ENCODE measurements at regions not wholly inside any gene's neighbourhood (a gene's known extent, or its start where the extent isn't known, plus 50 kb on each side); places are given as distances from the start of the nearest gene placed in this dataset.

GRCh38 chr13:105008604-105009003, 1526.9 kb downstream of the EFNB2 start:
- H3K36me3 ChIP-seq = no peaks in the 10 kb centered on the region
- H3K4me1 ChIP-seq (ENCODE audit: control insufficient read depth in 1 of 2, insufficient read depth in 1 of 2, low read depth in 1 of 2, low read length in 1 of 2) = no peaks in the 10 kb centered on the region
- no peak overlapping the region for H3K4me3 ChIP-seq (ENCODE audit: low read depth in 1 of 2, low read length in 1 of 2)
- no peaks in the 10 kb centered on the region for H3K27me3 ChIP-seq
- TF ChIP-seq CTCF (IDR thresholded peaks at IDR 0.05) = no peak
- no peaks in the 10 kb centered on the region for H3K9me3 ChIP-seq
- H3K27ac ChIP-seq = no peak overlapping the region

- Histone ChIP-seq H3K36me3 (no peaks in the 10 kb centered on the region), H3K4me3 (ENCODE audit: low read depth in 1 of 2, low read length in 1 of 2) (no peak overlapping the region), H3K27me3 (no peaks in the 10 kb centered on the region), H3K27ac (no peak overlapping the region), H3K9me3 (no peaks in the 10 kb centered on the region), H3K4me1 (ENCODE audit: control insufficient read depth in 1 of 2, insufficient read depth in 1 of 2, low read depth in 1 of 2, low read length in 1 of 2) (no peaks in the 10 kb centered on the region)
- no peak for TF ChIP-seq CTCF (IDR thresholded peaks at IDR 0.05)
Observed at GRCh38 chr13:105007166-105007808, 1528.2 kb downstream of the EFNB2 start.

GRCh38 chr13:104996022-104996421, 1539.4 kb downstream of the EFNB2 start:
- no peak for TF ChIP-seq CTCF (IDR thresholded peaks at IDR 0.05)
- no peak overlapping the region for H3K4me3 ChIP-seq (ENCODE audit: low read depth in 1 of 2, low read length in 1 of 2)
- H3K9me3 ChIP-seq = no peaks in the 10 kb centered on the region
- no peaks in the 10 kb centered on the region for H3K27me3 ChIP-seq
- H3K27ac ChIP-seq = no peak overlapping the region
- H3K4me1 ChIP-seq (ENCODE audit: control insufficient read depth in 1 of 2, insufficient read depth in 1 of 2, low read depth in 1 of 2, low read length in 1 of 2) = no peaks in the 10 kb centered on the region
- no peaks in the 10 kb centered on the region for H3K36me3 ChIP-seq

DNA sequence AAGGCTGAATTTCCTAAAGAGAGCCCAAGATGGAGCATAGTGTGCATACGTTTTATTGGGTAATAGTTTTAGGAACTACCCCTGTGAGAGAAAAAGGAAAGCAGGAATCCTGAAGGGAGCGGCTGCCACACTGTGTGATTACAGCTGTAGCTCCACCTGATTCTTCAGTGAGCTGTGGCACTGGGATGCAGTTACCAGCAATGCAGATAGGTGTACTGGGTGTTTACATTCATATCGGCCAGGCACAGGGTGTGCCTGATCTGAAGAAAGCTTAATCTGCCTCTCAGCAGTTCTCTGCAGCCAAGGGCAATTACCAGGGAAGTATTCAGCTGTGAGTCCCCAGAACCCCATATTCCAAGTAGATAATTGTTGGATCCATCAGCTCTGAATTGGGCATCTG, 1541.8 kb downstream of the EFNB2 start:
- Histone ChIP-seq H3K4me3 (ENCODE audit: low read depth in 1 of 2, low read length in 1 of 2) (no peak overlapping the region), H3K36me3 (no peaks in the 10 kb centered on the region), H3K9me3 (no peaks in the 10 kb centered on the region), H3K4me1 (ENCODE audit: control insufficient read depth in 1 of 2, insufficient read depth in 1 of 2, low read depth in 1 of 2, low read length in 1 of 2) (no peaks in the 10 kb centered on the region), H3K27ac (no peak overlapping the region), H3K27me3 (no peaks in the 10 kb centered on the region)
- no peak for TF ChIP-seq CTCF (IDR thresholded peaks at IDR 0.05)

- Histone ChIP-seq H3K4me1 (ENCODE audit: control insufficient read depth in 1 of 2, insufficient read depth in 1 of 2, low read depth in 1 of 2, low read length in 1 of 2) (peaks cover 0 to 7% of the 10 kb centered on the region in 2 experiments), H3K27ac (no peak overlapping the region), H3K4me3 (ENCODE audit: low read depth in 1 of 2, low read length in 1 of 2) (no peak overlapping the region), H3K36me3 (no peaks in the 10 kb centered on the region), H3K27me3 (no peaks in the 10 kb centered on the region), H3K9me3 (no peaks in the 10 kb centered on the region)
- TF ChIP-seq CTCF (IDR thresholded peaks at IDR 0.05) = no peak
Observed at GRCh38 chr13:104987621-104988020, 1547.8 kb downstream of the EFNB2 start.

Measured in neutrophil (primary cell).